ENCODE measurements at regions not wholly inside any gene's neighbourhood (a gene's known extent, or its start where the extent isn't known, plus 50 kb on each side); places are given as distances from the start of the nearest gene placed in this dataset.

DNA sequence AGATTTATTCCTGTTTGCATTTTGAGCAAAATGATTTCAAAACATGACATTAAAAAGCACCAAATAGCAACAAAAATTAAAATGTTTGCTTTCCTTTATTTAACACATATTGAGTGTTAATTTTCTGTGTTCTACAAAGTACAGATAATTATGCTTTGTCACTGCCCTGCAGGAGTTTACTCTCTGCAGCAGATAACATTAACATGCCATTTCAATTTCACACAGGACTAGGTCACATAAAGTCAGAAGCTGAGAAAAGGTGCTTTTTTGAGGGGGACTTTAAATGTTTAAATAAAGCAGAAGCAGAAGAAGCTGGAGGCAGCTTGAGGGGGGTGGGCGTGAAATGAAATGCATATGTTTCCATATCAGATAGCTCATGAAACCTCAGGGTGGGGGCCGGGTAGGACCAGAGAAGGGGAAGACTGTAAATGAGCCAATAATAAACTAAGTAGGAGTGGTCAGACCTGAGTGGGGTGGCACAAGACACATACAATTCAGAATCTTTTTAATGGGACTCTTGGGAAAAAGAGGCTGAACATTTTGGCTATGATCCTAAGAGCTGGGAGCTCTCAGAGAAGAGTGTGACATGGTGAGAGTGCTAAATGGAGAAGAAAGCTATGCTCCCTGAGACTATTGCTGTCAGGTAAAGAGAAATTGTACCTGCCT is 387.5 kb downstream of the FAM170A start:
- DNase-seq, result no peak

DNA sequence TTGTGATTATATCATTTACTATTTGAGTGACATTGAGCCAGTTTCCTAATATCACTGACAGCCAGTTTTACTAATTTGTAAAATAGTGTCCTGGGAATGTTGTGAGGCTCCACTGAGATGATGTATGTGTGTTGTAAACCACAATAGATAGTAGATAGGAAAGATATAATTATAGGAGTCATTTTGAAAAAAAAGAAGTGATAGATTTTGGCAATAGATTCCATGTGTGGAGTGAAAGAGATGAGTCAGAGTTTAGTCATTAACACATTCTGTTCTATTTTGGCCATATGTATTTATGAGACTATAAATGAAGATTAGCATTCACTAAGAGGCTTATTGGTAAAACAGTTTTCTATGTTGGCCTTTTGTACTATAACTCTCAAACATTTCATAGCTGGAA is 388.2 kb downstream of the FAM170A start:
- no peak for DNase-seq

DNA sequence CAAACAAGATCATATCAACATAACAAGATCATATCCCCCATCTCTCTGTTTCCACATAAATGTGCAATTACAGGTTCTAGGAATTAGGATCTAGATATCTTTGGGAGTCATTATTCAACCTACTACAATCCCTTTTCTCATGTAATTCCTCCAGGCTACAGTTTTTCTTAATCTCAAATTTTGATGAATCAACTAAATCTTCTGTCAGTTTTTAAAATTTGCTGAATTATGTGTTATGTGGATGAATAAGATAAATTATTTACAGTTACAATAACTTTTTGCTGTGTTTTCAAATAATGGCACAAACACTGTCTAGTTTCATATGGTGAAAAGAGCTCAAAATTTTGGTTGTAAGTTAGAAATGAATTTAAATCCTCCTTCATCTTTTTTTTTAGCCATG is 405.8 kb downstream of the FAM170A start:
- DNase-seq, result no peak

DNA sequence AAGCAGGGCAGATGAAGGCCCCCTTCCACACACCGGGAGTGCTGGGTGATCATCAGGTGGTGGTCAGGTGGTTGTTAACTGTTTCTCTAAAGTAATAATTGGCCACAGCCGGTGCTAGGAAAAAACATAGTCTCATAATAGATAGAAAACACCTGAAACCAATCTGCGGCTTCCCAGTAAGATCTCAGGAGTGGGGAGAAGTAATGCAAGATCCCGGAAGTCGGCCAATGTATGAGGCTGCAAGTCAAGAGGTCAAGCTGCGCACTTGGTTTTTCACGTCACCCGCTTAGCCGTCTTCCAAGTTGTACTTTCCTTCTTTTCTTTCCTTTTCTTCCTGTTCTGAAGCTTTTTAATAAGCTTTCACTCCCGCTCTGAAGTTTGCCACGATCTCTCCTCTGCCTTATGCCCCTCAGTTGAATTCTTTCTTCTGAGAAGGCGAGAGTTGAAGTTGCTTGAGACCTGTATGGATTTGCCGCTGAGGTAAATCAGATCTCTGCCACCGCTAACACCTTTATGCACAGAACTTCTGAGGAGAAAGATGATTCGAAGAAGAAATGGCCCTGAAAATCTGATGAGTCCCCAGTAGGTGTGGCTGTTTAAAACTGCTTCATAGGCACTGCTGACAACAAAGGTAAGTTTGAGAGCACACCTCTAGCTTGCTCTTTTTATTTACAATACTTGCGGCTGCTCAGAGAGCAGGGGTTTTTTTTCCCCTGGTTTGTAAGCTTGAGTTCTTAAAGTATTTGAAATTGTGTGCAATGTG is 406.6 kb downstream of the FAM170A start:
- no peak for DNase-seq

DNA sequence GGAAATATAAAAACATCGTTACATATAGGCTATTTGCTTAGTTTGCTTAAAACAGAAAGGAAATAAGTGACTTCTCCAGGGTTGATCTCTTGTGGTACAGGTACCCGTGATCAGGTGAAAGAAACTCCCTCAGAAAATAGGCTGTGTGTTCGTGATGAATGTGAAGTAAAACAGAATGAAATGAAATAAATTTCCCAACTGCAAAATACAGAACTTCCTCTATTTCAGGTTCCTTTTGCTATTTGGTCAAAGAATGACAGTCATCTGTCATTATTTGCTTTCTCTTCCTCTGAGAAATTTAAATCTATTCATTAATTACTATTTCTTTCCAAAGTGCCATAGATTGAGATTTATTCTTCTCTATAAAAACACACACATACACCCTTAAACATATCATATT is 408.1 kb downstream of the FAM170A start:
- no peak for DNase-seq

DNA sequence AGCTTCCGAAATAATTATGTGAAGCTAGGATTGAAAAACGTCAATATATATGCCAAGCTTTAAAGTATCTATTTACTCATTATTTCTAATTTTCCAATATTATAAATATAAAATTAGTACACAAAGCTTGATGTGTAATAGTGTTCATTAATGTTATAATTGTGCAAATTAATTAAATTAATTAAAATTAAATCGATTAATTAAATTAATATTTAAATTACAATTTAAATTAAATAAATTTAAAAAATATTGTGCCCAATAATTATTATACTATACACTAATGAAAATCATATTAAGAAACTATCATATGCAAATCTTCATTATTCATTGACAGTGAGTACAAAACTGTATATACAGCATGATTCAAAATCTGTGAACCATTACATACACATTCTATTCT is 409.8 kb downstream of the FAM170A start:
- no peak for DNase-seq

DNA sequence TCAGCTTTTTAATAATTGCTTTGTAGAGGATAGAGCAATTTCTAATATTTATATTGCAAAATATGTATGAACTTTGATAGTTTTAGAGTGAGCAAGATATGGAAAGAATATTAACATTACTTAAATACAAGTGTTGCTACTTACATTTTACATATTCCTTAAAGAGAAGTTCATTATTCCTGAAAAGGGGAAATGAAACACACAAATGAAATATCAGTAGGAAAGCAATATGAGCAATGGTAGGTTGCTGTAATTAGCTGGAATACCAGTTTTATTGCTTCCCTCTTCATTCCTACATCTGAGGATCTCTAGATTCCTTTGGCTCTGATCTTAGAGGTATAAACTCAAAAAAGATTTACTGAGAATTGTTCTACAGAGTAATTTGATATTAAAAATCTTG is 414.1 kb downstream of the FAM170A start:
- no peak for DNase-seq

DNA sequence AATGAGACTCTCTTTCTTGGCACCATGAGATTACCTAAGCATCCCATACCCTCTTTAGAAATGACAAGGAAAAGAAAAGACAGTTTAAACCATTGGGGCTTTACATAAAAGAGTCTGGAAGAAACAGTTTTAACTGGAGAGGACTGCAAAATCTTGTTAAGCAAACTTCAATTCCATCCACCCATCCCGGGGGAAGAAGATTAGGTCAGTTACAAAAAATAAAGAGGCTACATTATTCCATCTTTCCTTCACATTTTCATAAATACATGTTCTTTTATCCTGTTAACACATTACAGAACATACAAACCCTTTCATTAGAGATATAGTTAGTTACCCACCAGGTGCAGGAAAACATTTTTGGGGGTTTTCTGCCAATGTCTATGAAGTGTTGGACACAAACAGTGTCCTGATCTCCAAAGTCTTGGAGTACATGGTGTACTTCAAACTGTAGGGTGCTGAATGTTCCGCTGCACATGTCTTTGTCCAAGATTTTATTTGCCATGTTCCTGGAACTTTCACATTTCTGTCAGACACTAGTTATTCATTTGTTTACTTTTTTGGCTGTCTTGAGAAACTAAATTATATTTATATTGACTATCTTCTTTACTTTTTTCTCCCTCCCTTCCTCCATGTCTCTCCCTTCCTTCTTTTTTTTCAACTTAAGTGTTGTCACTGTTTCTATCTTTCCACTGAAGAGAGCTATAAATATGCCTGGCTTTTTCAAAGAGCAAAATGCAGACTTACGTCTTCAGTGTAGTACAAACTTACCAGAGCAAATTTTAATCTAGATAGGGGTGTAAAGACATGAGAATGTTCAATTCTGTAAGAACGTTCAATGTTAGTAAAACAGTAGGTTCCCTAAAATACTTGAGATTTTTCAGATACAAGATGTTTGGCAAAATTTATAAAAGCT is 410.9 kb upstream of the PRR16 start:
- DNase-seq, result no peak

DNA sequence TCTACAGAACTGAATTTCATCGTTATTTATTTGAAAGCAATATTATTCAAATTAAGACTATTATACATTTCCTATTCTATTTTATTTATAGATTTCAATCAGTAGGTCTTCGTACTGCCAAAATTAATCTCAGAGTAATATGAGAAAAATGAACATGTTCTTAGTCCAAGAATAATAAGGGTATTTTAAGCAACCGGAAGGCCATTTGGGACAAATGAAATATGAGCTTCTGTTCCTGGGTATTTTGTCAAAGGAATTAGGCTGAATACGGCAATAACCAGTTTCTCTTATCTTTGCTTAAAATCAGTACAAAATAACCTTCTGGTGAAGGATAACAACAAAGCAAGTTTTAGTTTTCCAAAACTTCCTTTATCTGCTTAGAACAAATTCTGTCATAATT is 410.3 kb upstream of the PRR16 start:
- DNase-seq, result no peak

DNA sequence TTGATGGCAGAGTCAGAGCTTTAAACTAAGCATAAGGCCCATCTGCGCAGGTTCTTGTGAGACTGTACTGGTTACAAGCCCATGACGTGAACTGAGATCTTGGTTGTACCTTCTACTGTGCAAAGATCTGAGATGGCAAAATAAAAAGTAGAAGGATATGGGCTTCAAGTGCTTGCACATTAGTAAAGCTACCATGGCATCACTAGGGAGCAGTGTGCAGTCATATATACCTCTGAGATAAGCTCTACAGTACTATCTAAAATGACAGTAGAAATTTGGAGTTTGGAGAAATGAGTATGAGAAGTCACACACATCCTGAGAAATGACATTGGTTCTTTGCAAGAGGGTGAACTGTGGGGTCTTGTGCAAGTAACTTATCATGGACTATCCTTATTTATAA is 408.2 kb upstream of the PRR16 start:
- no peak for DNase-seq

DNA sequence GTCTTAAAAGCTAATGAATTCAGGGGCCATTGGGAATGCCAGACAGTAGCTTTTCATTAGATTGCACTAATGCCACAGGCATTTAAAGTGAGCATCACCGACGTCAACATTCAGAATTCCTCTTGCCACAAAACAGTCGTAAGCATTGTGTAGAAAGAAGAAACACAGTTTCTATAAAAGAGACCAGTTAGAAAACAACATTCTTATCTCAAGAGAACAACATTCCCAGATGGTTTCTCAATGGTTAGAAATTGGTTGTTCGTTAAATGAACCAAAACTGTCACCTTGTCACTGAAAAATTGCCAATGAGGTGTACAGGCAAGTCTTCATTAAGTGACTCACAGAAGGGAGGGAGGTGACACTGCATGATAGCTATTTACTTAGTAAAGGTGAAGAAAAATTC is 401.6 kb upstream of the PRR16 start:
- DNase-seq, result no peak

DNA sequence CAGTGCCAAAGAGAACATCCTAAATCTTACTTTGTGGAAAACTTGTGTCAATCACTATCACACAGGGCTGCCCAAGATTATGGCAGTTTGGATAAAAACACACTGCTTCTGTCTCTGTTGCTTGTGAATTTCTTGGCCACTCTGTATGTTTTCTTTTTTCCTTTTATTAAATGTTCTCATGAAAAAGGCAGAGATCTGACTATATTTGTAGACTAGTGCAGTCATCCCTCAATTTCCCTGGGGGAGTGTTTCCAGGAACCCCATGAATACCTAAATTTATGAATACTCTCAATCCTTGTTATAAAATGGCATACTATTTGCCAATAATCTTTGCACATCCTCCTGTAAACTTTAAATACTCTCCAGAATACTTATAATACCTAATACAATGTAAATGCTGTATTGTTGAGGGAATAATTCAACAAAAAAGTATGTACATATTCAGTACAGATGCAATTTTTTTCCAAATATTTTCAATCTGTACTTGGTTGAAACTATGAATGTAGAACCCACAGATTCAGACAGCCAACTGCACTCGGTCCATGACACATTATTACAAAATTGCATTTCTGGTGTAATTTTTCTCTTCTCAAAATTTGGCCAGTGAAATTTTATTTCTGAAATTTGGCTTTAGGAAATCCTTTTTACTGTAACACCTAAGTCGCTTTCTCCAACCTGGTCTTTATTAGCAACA is 391.9 kb upstream of the PRR16 start:
- DNase-seq, result no peak

DNA sequence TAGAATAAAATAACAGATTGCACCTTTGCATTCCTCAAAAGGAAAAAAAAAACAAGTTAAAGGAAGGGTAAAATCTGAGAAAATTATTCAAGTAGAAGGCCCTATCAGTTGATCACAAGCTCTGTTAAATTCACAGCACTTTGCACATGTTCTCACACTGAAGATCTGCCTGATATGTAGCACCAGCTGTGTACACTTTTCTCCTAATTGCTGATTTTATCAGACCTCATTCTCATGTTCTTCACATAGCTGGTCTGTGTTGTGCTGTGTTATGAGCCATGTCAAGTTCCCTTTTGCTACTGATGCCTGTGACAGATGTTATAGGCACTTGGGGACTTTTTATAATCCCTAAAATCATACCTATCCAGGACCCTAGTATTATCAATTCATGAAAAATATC is 390.4 kb upstream of the PRR16 start:
- DNase-seq, result no peak

DNA sequence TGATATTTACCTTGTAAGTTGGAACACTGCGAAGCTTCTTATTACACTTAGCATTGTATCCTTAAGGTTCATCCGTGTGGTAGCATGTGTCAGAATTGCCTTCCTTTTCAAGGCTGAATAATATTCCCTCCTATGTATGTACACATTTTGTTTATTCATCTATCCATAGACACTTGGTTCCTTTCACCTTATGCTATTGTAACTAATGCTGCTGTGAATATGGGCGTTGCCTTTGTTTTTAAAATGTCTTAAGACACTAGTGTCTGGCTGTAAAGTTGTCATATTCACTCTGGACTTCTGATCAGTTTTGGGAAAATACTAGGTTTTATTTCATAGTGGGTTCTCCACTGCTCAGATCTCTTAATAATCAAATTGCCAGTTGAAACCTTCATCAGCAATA is 383.3 kb upstream of the PRR16 start:
- DNase-seq, result no peak

DNA sequence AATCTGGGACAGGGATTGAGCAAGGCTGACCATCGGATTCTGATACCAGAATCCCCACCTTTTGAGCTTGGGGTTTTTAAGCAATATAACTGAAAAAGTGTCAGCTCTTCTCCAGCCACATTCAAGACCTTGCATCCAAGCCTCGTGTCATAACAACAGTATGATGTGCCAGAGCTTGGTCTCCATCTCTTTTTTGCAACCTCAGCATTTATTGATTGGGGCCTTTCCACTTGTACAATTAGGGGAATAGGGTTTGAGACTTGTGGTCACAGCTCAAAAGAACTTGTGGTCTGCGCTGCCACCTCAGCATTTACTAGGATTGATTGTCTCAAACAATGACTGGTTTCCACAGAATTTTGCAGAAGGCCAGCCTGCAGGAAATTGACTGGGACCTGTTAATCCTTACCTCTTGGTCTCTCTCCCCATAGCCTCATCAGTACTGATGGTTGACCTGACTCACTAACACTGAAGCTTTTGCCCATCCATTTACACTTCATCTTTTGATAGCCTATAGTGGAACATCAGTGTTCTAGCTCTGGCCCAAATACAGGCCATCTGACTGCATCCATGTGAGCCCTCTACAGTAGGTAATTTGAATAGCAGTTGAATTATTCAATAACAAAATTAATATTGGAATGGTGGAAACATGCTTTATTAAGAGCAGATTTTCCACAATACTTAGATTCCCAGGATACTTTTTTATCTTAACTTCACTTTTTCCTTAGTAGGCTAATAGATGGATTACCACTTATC is 381.6 kb upstream of the PRR16 start:
- DNase-seq, result no peak

DNA sequence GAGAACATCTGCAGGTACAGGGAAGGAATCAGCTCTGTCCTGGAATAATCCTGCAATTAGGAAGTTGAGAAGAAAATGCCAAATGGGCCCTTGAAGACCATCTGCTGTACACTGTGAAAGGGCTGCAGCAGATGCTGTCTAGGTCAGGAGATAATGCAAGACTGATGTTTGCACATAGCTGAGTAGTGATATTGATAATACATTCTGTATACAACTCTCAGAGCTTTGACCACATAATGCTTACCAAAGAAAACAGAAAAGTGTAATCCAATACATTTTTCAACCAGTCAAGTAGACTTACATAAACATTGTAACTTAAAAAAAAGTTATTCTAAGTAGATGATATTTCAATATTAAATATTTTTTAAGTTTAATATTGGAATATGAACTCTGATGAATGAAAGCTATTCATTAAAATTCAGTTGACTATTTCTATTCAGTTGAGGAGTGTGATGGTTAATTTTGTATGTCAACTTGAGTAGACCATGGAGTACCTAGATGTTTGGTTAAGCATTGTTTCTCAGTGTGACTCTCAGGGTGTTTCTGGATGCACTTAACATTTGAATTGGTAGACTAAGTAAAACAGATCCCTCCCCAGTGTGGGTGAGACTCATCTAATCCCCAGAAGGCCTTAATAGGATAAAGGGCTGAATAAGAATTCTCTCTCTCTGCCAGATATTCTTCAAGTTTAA is 380.1 kb upstream of the PRR16 start:
- DNase-seq, result no peak

DNA sequence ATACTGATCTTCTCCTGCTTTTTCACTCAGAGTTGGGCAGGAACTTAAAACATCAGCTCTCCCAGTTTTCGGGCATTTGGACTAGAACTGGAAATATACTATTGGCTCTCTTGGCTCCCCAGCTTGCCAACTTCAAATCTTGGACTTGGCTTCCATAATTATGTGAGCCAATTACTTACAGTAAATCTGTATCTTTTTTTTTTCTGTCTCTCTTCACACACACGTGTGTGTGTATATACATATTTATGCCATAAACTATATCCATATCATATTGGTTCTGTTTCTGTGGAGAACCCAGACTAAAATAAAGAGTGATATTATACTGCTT is 379.6 kb upstream of the PRR16 start:
- DNase-seq, result no peak

DNA sequence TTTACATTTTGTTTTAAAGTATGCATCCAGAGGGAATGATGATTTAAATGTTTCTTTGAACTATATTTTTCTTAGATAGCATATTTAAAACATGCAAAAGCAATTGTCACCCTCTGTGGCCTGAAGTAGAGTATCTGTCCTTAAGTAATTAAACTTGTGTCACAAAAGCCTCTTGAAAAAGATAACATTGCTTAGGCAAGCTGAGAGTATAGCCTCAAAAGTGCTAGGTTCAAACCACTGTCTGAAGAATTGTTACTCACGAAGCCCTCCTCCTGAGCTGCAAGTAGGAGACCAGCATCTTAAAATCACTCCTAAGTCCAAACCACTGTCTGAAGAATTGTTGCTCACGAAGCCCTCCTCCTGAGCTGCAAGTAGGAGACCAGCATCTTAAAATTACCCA is 378.0 kb upstream of the PRR16 start:
- no peak for DNase-seq

DNA sequence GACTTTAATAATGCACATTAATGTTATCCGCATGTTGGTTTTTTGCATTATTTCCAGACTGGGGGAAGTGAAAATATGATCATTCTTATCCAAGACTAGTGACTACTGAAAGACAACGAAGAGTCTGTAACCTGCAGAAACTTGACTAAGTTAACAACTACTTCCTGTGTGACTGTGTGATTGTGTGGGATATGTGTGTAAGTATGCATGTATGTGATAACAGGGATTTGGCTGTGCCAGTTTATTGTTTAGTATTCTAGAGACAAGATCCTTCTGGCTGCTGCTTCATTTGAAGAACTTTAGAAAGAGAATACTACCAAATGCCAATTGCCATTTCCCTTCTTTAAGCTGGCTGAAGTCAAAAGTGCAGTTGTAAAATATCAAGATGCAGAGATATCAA is 375.7 kb upstream of the PRR16 start:
- no peak for DNase-seq

DNA sequence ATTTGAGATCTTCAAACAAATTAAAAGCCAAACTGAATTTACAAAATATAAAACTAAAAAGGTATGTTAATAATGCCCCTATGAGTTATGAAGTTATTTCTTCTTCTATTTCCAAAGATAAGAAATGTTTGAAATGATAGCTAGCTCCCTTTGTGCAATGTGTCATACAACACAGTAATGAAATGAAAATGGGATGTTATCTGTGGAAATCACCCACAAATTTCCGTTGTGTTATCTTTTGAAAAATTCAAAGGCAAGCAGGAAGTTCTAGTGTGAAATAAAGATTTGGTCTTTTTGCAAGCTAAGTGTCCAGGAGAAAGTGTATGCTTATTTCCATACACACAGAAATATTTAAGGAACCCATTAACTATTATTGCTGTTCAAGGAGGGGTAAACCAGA is 375.3 kb upstream of the PRR16 start:
- no peak for DNase-seq

DNA sequence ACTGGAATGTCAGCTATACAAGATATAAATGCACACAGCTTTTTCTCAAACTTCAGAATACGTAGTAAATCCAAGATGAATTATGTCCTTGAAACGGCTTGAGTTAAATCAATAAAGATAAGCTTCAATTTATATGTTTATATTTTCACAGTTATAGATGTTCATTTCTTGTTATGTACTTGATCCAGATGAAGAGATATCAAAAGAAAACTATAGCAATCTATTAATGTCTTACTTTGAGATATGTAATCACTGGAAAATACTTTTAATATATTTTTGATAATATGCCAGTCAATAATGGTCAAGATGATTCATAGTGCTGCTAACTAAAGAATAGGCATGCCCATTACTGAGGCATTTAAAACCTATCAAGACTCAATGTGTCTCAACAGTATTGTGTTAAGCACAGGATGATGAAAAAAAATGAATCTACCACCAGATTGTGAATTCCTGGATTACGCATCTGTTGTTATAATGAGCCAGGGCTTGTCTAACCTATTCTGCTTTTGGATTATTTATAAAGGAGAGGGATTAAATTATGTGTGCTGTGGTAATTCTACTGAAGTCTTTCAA is 372.6 kb upstream of the PRR16 start:
- no peak for DNase-seq

DNA sequence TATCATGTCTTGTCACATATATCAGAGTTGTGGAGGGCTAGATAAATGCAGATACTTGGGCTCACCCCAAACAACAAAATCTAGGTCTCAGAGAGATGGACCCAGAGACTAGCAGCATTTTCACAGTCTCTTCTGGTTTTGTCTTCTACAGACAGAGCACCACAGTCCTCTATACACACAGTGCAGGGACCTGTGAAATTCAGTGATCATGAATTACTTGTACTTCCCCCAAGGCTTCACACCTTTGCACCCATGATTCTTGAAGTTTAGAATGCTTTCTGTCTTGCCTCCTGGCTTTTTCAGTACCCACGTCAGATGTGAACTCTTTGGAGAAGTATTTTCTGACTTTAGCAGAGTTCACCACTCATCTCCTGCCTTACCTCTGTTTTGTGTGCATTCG is 371.5 kb upstream of the PRR16 start:
- DNase-seq, result no peak
